GM04503 (cell line): ENCODE measurements at regions not wholly inside any gene's neighbourhood (a gene's known extent, or its start where the extent isn't known, plus 50 kb on each side); places are given as distances from the start of the nearest gene placed in this dataset.
A peak's percentile ranks its signal among the peaks of the same experiment; 100 is the strongest.

Experiments used
- DNase-seq: peaks from one replicate; pipeline ENCODE4 v3.0.0-alpha.2; 2012; ENCODE audit warnings: low read depth

DNA sequence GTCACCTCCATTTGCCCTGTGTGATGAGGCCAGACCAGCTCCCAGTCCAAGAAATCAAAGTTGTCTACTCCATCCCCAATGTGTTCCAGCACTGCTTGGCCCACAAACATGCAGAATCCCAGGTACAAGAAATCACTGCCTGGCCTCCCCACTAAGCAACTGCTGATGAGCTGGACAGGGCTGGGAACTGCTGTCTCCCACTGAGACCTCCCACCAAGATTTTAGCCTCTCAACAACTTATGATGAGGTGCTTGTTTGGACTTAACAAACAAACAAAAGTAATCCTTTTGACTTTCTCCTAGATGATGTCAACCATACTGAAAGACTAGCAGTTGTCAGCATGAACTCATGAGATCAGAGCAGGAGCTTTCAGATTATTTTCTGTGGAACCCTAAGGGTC lies 260.1 kb upstream of the UBE2E2 start:
- DNase-seq = no peak

DNA sequence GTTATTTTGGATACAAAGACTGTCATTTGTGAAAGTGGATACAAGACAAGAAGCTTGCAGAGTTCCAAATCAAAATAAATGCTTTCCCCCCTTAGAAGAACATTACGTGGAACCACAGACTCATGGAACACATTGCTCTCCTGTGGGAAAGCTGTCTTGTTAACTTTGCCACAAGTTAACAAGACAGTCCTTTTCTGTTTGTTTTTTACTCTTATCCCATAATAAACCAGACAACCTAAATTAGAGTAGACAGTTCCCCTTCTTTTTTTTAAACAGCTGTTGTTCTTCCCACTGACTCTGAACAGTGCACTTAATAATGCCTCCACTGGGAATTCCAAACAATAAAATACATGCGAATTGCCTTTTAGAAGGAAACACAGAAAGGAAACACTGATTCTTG lies 255.3 kb upstream of the UBE2E2 start:
- no peak for DNase-seq

DNA sequence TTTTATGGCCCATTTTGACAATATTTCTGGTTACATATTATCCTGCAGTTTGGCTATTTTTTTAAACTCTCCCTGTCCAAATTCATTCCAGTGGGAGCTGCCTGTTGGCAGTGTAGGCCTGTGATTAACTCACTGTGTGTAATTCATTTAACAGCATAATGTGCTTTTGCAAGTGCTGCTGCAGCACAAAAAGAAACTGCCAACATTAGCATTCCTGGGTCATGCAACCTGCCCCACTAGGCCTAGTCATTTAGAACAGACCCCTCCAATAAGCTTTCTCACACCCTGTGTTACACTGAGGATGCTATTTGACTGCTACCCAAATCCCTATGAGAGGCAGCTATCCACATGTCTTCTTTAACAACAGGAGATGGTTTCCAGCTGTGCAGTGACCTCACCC lies 251.2 kb upstream of the UBE2E2 start:
- DNase-seq = no peak

DNA sequence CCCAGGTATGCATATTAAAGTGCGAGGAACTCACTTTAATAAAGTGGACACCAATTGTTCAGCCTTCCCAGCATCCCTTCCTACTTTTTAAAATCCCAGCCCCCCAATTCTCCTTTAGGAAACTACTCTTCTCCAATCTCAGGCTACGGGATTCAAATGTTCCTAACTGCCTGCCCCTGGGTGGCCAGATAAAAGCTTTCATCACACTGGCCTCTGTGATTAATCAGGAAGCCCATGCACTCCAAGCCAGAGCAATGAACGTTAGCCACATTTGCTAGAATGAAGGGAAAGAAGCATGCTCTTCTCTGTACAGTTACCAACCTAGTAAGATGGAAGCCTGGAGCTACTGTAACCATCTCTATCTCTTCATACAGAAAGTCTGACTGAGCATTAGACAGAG lies 250.3 kb upstream of the UBE2E2 start:
- DNase-seq = no peak

DNA sequence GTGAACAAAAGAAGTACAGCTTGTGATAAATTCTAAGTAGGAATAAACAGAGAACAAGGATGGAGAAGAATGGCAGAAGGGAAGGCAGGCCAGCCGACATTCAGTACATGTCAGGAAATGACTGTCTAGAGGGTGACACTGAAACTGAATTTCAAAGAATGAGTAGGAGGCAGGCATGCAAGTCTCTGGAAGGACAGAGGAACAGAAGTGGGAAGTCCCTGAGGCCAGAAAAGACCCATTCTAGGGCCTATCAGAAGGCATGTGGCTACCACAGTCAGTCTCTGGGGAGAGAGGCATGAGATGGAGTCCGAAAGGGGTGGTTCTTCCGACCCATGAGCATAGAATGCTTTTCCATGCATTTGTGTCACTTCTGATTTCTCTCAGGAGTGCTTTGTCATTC lies 243.5 kb upstream of the UBE2E2 start:
- no peak for DNase-seq

DNA sequence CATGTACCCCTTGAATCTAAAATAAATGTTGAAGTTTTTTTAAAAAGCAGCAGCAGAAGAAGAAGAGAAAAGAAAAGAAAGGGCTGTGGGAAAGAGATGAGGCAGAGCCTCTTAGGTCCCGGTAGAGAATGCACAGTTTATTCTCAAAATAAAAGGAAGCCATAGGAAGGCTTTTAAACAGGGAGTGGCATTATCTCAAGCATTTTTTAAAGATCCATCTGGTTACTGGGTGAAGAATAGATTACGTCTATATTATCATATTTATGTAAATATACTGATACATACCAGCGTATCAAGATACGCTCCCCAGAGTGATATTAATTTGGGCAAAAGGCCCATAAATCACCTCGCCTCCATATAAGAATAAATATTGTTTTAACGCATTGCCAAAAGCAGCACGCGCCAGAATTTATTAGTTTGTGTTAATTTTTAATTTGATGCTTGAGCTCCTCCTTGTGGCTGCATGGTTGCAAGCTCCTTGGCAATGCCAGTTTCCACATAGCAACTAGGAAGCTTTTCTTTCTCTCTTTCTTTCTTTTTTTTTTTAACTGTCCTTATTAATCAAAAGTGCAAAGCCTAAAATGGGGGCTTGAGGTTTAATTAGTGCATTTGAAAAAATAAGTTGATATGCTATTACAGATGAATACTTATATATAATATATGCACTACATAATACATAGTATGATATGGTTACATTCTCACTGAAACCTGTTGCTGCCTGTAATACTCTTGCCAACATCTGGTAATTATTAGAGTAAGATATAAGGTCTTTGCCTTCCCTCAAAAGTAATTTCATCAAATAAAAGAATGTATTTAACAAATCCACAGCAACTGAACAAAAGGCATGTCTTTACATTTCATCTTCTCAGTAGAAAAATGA lies 242.8 kb upstream of the UBE2E2 start:
- no peak for DNase-seq

DNA sequence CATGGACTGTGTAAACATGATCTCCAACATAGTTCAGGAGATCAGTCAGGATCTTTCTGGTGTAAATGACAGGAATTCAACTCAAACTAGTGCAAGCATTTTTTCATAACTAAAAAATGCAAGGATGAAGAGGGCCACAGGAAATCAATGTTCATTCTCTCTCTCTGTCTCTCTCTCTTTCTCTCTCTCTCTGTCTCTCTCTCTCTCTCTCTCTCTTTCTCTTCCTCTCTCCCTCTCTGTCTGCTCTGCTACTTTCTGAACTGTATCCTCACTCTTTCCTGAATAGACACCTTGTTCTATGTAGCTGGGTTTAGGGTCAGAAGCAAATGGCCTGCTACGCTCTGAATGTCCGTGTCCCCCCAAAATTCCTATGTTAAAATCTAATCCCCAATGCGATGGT lies 240.9 kb upstream of the UBE2E2 start:
- no peak for DNase-seq

DNA sequence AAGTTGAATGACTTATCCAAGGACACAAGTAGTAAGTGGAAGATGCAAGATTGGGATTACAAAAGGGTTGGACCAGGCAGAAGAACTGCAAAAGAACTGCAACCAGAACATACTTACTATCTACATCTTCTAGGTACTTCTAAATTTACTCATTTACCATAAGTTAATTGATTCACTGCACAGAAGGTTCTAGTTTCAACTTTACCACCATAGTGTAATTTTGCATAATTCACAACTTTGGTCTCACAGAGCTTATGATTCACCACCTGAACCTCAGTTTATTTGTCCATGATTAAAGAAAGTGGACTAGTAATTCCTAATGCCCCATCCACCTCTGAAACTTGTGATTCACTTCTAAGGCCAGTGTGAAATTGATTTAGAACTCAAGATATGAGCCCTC lies 236.8 kb upstream of the UBE2E2 start:
- DNase-seq = no peak

DNA sequence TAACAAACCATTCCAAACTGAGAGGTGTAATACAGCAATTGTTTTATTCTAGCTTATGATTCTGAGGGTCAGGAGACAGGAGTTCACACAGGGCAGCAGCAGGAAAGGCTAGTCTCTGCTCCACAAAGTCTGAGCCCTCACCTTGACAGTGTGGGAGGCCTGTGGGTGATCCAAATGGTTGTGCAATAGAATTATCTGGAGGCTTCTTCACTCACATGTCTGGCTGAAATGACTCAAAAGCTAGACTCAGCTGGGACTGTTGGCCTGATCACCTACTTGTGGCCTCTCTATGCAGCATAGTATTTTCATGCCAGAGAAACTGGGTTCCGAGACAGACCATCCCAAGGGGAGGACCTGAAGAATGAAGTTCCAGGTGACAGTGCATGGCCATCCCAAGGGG lies 233.9 kb upstream of the UBE2E2 start:
- no peak for DNase-seq

DNA sequence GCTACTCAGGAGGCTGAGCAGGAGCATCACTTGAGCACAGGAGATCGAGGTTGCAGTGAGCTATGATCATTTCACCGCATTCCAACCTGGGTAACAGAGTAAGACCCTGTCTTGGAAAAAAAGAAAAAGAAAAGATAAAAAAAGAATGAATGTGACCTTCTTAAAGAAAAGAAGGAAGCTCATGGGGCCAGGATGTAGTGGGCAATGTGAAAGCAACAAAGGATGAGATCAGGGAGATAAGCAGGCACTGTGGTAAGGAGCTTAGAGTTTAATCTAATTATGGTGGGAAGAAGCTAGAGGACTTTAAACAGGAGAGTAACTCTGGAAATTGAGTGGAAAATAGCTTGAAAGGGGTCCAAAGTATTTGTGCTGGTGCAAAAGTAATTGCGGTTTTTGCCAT lies 231.6 kb upstream of the UBE2E2 start:
- DNase-seq = no peak

DNA sequence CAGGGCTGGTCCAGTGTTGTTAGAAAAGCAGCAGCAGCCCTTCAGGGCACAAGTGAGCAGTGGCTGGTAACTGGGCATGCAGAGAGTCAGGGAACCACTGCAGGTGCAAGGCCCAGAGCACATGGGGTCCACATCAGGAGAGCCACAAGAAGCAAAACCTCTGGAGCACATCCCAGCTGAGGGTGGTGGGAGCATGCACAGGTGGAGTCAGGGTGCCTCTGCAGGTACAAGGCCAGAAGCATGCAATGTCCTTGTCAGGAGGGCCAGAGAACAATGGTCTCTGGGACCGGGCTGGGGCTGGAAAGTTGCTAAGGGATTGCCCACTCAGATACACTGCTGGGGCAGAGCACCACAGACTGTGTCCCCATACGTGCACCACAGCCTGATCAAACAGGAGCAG lies 226.1 kb upstream of the UBE2E2 start:
- DNase-seq = no peak

DNA sequence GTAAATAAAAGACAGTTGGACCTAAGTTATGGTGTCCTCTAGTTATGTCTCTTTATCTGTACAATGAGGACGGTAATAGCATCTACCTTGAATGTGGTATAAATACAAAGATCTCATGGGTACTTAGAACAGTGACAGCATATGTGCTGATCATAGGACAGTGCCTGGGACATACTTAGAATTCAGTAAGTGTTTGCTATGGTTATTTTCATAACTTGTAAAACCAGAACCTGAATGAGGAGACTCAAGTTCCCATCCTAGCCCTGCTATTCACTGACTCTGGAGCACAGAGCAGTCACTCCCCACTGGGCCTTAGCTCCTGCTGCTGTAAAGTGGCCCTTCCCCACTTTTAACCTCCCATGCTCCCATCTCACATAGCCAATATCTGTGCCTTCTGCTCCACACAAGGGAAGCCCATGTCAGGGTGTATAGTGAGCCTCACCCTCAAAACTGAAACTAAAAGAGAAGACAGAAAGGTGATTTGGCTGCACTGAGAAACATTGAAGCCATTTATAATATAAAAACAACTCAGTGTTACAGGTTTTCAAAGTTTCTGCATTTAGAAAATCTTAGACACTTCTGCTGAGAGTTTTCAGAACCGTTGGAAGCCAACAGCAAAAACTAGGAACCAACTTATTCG lies 225.4 kb upstream of the UBE2E2 start:
- no peak for DNase-seq

DNA sequence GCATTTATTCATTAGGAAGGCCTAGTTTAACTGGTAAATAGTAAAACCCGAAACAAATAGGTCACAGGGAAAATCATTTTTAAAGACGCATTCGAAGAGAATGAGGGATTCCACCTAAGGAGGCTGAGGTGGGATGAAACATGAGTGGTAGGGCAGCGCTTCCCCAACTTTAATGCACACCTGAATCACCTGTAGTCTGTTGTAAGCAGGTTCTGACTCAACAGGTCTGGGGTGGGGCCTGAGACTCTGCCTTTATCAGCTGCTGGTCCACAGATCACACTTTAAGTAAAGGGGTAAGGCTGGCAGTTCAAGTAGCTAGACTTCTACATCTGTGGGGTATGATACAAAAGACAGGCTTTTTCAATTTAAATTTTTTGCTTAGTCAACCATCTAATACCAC lies 223.5 kb upstream of the UBE2E2 start:
- DNase-seq = no peak

DNA sequence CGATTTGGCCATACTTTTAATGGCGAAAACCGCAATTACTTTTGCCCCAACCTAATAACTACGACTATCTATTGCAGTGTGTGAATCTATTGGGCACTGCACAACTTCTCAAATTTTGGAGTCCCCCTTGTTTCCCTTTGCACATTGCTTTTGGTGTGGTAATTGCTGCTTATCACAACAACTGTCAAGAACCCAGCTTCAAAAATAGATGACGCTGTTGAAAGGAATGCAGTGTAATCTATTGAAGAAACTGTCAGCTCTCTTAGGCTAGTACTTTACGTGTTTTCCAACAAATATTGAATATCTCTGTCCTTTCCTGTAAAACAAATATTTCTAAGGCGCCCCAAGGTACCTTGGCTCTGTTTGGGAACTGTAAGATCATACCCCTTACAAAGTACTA lies 222.8 kb upstream of the UBE2E2 start:
- DNase-seq = peak; percentile 2

DNA sequence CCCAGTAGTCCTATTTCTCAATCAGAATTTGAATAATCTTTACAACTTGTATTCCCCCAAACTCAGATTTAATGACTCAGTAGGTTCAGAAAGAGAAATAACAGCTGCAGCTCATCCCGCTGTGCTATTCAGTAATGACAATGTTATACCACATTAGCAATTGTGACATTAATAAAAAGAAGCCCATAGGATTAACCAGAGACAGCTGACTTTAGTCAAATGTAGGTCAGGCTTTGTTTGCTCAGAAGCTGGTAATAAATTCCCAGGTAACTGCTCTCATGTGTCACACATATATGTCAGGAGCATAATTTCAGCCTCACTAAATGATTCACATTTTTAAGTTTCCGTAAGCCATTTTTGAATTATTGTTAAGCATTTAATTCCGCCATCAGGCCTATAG lies 222.0 kb upstream of the UBE2E2 start:
- DNase-seq = no peak

DNA sequence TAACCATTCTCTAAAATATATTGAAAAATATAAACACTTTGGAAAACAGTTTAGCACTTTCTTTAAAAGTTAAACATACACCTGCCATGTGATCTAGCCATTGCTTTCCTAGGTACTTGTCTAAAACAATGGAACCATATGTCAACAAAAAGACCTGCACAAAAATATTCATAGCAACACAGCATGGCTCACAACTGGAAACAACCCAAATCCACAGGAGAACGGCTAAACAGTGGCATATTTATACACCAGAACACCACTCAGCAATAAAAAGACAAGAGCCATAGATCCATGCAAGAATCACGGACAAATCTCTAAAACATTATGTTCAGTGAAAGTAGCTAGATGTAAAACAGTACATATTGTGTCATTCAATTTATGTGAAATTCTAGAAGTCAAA lies 221.3 kb upstream of the UBE2E2 start:
- no peak for DNase-seq

DNA sequence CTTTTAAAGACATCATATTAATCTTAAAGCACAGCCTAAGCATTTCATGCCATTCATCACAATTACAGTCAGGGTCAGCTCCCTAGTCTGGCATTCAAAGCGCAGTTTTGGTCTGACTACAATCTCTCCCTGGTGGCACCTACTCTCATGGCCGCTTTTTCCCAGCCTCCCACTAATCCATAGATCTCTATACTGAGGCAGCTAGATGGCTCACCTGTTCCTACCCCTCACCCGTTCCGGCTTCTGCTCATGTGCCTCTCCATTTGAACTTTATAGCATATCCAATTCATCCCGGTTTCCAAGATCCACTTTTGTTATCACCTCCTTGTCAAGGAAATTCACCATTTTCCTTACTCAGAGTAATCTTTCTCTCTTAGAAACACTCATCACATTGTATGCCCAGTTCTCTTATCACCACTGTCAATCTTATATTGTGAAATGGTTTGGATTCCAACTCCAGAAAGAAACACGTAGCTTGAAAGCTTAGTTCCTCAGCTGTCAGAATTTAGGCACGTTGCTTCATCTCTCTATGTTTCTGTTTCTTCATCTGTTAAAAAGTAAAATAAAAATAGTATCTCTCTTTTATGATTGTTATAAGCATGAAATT lies 220.0 kb upstream of the UBE2E2 start:
- no peak for DNase-seq

DNA sequence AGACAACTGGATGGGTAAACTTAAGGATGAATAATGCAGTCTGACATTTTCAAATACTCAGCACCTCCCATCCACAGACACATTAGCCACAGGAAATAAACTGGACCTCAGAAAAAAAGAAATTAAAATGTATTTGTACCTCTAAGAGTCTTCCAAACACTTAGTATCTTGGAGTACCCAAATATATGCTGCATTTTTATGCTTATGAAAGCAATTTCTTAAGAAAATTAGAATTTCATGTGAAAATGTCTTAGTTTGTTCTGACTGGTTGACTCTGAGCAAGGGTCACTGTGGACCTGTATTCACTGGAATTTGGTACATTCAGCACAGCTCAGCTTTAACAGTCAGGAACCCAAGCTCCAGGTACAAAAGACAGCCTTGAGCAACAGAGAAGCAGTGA lies 216.2 kb upstream of the UBE2E2 start:
- no peak for DNase-seq

DNA sequence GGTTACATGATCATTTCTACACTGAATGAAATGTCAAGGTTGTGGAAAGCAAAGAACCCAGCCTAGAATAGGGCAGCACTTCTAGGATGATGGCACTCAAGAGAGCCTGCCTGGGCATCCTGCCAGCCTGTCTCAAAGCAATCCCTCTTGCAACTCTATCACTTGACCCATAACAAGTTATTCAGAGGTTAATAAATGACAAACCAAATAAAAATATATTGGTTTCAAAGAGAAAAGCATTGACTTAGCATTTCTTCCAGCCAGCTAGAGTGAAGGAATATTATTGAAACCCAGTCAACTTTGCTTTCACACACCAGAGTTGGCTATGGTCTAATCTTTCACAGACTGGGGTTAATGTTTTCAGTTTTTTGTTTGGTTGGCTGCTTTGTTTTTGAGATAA lies 214.6 kb upstream of the UBE2E2 start:
- no peak for DNase-seq

DNA sequence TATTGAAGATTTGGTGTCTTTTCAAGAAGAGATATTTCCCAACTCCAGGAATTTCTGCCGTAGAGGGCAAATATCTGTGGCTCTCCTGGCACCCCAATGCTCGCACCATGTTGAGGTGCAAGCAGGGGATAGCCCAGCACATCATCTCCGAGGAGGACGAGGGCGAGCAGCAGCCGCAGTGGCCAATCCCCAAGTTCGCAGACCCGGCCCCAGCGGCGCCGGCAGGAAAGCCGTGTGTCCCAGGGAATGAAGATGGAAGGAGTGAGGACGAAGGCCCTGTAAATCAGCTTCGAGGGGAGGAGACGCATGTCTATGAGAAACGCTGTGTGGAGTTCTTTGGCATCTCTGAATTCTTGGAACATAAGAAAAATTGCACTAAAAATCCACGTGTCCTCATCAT lies 213.4 kb upstream of the UBE2E2 start:
- DNase-seq = no peak

DNA sequence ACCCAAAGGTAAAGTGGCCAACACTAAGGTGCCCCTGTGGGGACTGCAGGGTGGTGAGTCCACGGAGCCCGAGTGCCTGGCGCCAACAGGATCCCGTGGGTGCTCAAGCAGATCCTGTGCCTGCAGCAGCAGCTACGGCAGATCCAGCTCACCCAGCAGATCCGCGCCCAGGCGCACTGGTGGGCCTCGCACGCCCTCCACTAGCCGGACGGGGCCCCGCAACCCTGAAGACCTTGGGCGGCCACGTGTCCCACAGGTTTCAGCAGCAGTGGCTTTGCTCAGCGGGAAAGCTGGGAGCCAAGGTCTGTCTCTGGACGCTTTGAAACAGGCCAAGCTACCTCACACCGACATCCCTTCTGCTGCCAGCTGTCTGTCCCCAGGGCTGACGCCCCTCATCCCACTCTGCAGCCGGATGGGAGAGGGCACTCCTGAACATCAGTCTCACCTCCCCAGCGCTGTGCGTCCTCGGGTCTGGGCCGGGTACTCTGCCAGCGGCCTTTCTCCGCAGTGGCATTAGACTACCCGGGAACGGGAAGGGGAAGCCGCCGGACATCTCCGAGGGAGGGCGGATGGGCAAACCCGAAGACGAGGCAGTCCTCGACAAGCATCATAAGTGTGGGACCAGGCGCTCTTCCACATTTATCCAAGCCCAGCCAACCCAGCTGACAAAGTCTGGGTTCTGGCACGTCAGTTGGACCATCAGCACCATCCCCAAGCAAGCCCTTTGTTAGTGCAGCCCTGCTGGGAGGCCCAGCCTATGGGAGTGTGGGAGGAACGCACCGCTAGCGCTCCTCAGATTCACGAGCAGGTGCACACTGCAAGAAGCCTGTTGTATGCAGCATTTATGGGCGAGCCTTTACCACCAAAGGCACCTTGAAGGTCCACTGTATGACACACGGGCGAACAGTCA lies 212.6 kb upstream of the UBE2E2 start:
- DNase-seq = no peak

DNA sequence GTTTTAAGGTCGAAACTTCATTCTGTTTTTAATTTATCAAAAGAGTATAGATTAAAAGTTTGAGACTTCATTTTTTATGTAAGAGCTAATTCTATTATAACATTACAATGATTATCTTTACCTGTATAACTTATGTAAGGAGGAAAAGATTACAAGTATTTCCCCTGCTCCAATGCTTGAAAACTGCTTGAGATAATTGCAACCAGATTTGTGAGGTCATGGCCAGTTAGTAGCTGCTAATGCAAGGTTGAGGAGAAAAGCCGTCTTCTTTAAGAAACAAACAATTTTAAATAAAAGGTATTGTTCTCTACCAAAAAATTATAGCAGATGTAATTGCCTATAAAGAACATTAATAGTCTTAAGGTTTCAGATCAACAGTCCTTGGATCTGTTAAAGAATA lies 208.3 kb upstream of the UBE2E2 start:
- DNase-seq = no peak
